HG02623 (cell line): ENCODE measurements at regions not wholly inside any gene's neighbourhood (a gene's known extent, or its start where the extent isn't known, plus 50 kb on each side); places are given as distances from the start of the nearest gene placed in this dataset.

Source experiments
- ATAC-seq: cut with Tn5 transposase; IDR thresholded peaks from one replicate; pipeline ENCODE4 v1.9.1; 2021; ENCODE audit warnings: moderate library complexity; ENCODE audit not compliant: unreplicated experiment

- ATAC-seq, result no peak
Measured at GRCh38 chr2:156695020-156695419, 258.8 kb downstream of the GPD2 start.

GRCh38 chr2:156695595-156695994 lies 259.4 kb downstream of the GPD2 start:
- ATAC-seq, result no peak

- ATAC-seq, result no peak
Measured at GRCh38 chr2:156697906-156698305, 261.7 kb downstream of the GPD2 start.

GRCh38 chr2:156700681-156701080 lies 264.5 kb downstream of the GPD2 start:
- ATAC-seq, result no peak

GRCh38 chr2:156702541-156702940 lies 266.4 kb downstream of the GPD2 start:
- no peak for ATAC-seq

GRCh38 chr2:156703642-156704041 lies 267.5 kb downstream of the GPD2 start:
- no peak for ATAC-seq

GRCh38 chr2:156704132-156704531 lies 268.0 kb downstream of the GPD2 start:
- ATAC-seq, result no peak

GRCh38 chr2:156704617-156705016 lies 268.4 kb downstream of the GPD2 start:
- ATAC-seq, result no peak

- no peak for ATAC-seq
Measured at GRCh38 chr2:156706576-156706975, 270.4 kb downstream of the GPD2 start.

- ATAC-seq, result no peak
Measured at GRCh38 chr2:156708051-156708450, 271.9 kb downstream of the GPD2 start.

- no peak for ATAC-seq
Measured at GRCh38 chr2:156709091-156709490, 272.9 kb downstream of the GPD2 start.

GRCh38 chr2:156719036-156719435 lies 282.9 kb downstream of the GPD2 start:
- no peak for ATAC-seq

- ATAC-seq, result no peak
Measured at GRCh38 chr2:156727867-156728266, 291.7 kb downstream of the GPD2 start.

GRCh38 chr2:156728328-156728727 lies 292.1 kb downstream of the GPD2 start:
- ATAC-seq, result no peak

GRCh38 chr2:156731506-156731905 lies 295.3 kb downstream of the GPD2 start:
- no peak for ATAC-seq

- ATAC-seq, result no peak
Measured at GRCh38 chr2:156736950-156737349, 300.8 kb downstream of the GPD2 start.

- ATAC-seq, result no peak
Measured at GRCh38 chr2:156739301-156739700, 303.1 kb downstream of the GPD2 start.

- no peak for ATAC-seq
Measured at GRCh38 chr2:156745619-156746018, 309.4 kb downstream of the GPD2 start.

GRCh38 chr2:156748221-156748620 lies 312.0 kb downstream of the GPD2 start:
- no peak for ATAC-seq

- no peak for ATAC-seq
Measured at GRCh38 chr2:156752042-156752441, 315.9 kb downstream of the GPD2 start.

- ATAC-seq, result no peak
Measured at GRCh38 chr2:156753766-156754165, 317.6 kb downstream of the GPD2 start.

GRCh38 chr2:156756516-156756915 lies 320.3 kb downstream of the GPD2 start:
- ATAC-seq, result no peak

- no peak for ATAC-seq
Measured at GRCh38 chr2:156763174-156763573, 327.0 kb downstream of the GPD2 start.

GRCh38 chr2:156765043-156765442 lies 328.9 kb downstream of the GPD2 start:
- no peak for ATAC-seq
